Fibroblast of lung (primary cell): ENCODE measurements at regions not wholly inside any gene's neighbourhood (a gene's known extent, or its start where the extent isn't known, plus 50 kb on each side); places are given as distances from the start of the nearest gene placed in this dataset.

Source experiments
- DNase-seq, 2 donors: peaks; one replicate each; pipeline versions ENCODE4 v3.0.0 to v3.0.0-alpha.2; 2010; ENCODE audit warnings: low read depth in 2 of 2
- H2AFZ ChIP-seq: 2 replicates; pipeline ENCODE4 v1.5.1; 2012; ENCODE audit warnings: low read length, control low read depth, inconsistent platforms
- H3K27ac ChIP-seq: 2 replicates; pipeline ENCODE4 v1.5.1; 2011; ENCODE audit warnings: low read length, control low read depth; ENCODE audit not compliant: insufficient read depth
- H3K27me3 ChIP-seq: 2 replicates; pipeline ENCODE4 v1.5.1; 2011; ENCODE audit warnings: mild to moderate bottlenecking, low read length; ENCODE audit not compliant: control insufficient read depth, insufficient read depth
- H3K36me3 ChIP-seq: 2 replicates; pipeline ENCODE4 v1.5.1; 2011; ENCODE audit warnings: low read length; ENCODE audit not compliant: control insufficient read depth, insufficient read depth
- H3K4me1 ChIP-seq: 2 replicates; pipeline ENCODE4 v1.5.1; 2011; ENCODE audit warnings: low read length; ENCODE audit not compliant: control insufficient read depth, insufficient read depth; ENCODE audit errors: extremely low read depth
- H3K4me2 ChIP-seq: 2 replicates; pipeline ENCODE4 v1.5.1; 2011; ENCODE audit warnings: low read length, control low read depth; ENCODE audit not compliant: insufficient read depth; ENCODE audit errors: extremely low read depth
- H3K4me3 ChIP-seq, 4 experiments: fragments of 200-600 bp in 1 of 4; sonication (generic) in 1 of 4; replicated peaks in 1 of 4; 2 replicates each; pipeline ENCODE4 v1.5.1; 2011 to 2016; ENCODE audit warnings: low read length in 4 of 4, low read depth in 3 of 4, mild to moderate bottlenecking in 3 of 4, control low read depth in 2 of 4, inconsistent platforms in 1 of 4, mixed read lengths in 1 of 4; ENCODE audit not compliant: insufficient read depth in 1 of 4; ENCODE audit errors: control extremely low read depth in 1 of 4
- H3K79me2 ChIP-seq: 2 replicates; pipeline ENCODE4 v1.5.1; 2012; ENCODE audit warnings: mild to moderate bottlenecking, low read length, inconsistent platforms; ENCODE audit not compliant: control insufficient read depth, insufficient read depth
- H3K9ac ChIP-seq: 2 replicates; pipeline ENCODE4 v1.5.1; 2011; ENCODE audit warnings: mild to moderate bottlenecking, low read length, control low read depth; ENCODE audit not compliant: insufficient read depth
- H3K9me3 ChIP-seq: 2 replicates; pipeline ENCODE4 v1.5.1; 2012; ENCODE audit warnings: low read depth, low read length; ENCODE audit not compliant: control insufficient read depth, insufficient read depth
- H4K20me1 ChIP-seq: 2 replicates; pipeline ENCODE4 v1.5.1; 2011; ENCODE audit warnings: low read length; ENCODE audit not compliant: control insufficient read depth, insufficient read depth; ENCODE audit errors: extremely low read depth
- EZH2 ChIP-seq: IDR thresholded peaks from 2 replicates; pipeline ENCODE4 v1.5.1; 2012; ENCODE audit warnings: low read length, control low read depth, mild to moderate bottlenecking; ENCODE audit errors: missing control alignments
- TF ChIP-seq, protein P1 (sequence below), 2 donors: IDR thresholded peaks in 1 of 2; conservative IDR thresholded peaks in 1 of 2; 1 replicate in 1 of 2; 2 replicates in 1 of 2; pipeline ENCODE4 v1.5.1; 2011 to 2012; ENCODE audit warnings: low read length in 2 of 2, control low read depth in 1 of 2, inconsistent platforms in 1 of 2, low read depth in 1 of 2, mild to moderate bottlenecking in 1 of 2

- no peaks in the 10 kb centered on the region for H3K9me3 ChIP-seq
- no peaks in the 10 kb centered on the region for H3K4me1 ChIP-seq
- H3K9ac ChIP-seq, result no peak overlapping the region
- H4K20me1 ChIP-seq, result no peaks in the 10 kb centered on the region
- no peak overlapping the region for H3K4me3 ChIP-seq
- TF ChIP-seq, protein P1, sequence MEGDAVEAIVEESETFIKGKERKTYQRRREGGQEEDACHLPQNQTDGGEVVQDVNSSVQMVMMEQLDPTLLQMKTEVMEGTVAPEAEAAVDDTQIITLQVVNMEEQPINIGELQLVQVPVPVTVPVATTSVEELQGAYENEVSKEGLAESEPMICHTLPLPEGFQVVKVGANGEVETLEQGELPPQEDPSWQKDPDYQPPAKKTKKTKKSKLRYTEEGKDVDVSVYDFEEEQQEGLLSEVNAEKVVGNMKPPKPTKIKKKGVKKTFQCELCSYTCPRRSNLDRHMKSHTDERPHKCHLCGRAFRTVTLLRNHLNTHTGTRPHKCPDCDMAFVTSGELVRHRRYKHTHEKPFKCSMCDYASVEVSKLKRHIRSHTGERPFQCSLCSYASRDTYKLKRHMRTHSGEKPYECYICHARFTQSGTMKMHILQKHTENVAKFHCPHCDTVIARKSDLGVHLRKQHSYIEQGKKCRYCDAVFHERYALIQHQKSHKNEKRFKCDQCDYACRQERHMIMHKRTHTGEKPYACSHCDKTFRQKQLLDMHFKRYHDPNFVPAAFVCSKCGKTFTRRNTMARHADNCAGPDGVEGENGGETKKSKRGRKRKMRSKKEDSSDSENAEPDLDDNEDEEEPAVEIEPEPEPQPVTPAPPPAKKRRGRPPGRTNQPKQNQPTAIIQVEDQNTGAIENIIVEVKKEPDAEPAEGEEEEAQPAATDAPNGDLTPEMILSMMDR (conservative IDR thresholded peaks at IDR 0.05 in 1 of 2, IDR thresholded peaks at IDR 0.05 in 1 of 2; ENCODE audit: low read depth in 1 of 2, low read length in 2 of 2), result no peak
- TF ChIP-seq EZH2, result no peak
- H2AFZ ChIP-seq, result no peak overlapping the region
- H3K36me3 ChIP-seq, result no peaks in the 10 kb centered on the region
- no peaks in the 10 kb centered on the region for H3K27me3 ChIP-seq
- no peak overlapping the region for H3K4me2 ChIP-seq
- no peaks in the 10 kb centered on the region for H3K79me2 ChIP-seq
- H3K27ac ChIP-seq, result no peak overlapping the region
- no peak for DNase-seq
Measured at GRCh38 chr12:127538316-127538715, 728.7 kb upstream of the TMEM132C start.

- H3K27me3 ChIP-seq, result no peaks in the 10 kb centered on the region
- no peaks in the 10 kb centered on the region for H3K9me3 ChIP-seq
- no peak for DNase-seq
- H3K36me3 ChIP-seq, result no peaks in the 10 kb centered on the region
- no peaks in the 10 kb centered on the region for H3K79me2 ChIP-seq
- TF ChIP-seq, protein P1 (conservative IDR thresholded peaks at IDR 0.05 in 1 of 2, IDR thresholded peaks at IDR 0.05 in 1 of 2; ENCODE audit: low read depth in 1 of 2, low read length in 2 of 2), result no peak
- TF ChIP-seq EZH2, result no peak
- H3K4me3 ChIP-seq, result no peak overlapping the region
- H3K4me1 ChIP-seq, result no peaks in the 10 kb centered on the region
- H2AFZ ChIP-seq, result no peak overlapping the region
- no peak overlapping the region for H3K4me2 ChIP-seq
- no peak overlapping the region for H3K9ac ChIP-seq
- no peaks in the 10 kb centered on the region for H4K20me1 ChIP-seq
- H3K27ac ChIP-seq, result no peak overlapping the region
Measured at GRCh38 chr12:127539226-127539858, 727.6 kb upstream of the TMEM132C start.

DNA sequence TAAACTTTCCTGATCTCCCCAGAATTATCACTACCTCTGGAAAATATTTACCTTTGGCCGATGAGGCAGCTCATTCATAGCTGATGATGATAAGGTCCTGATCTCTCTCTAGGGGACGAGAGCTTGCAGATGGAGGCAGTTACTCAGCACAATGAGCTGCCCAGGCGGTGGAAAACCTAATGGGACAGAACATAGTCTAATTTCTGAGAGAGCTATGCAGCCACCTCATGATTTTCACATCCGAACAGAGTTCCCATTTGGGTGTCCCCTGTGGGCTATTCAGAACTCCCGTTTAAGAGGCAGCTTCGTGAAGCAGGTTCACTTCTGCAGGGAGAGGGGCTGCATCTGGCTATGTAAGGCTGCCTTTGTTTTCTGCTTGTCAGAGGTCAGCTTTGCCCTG lies 724.6 kb upstream of the TMEM132C start:
- no peaks in the 10 kb centered on the region for H3K4me1 ChIP-seq
- no peak overlapping the region for H3K4me2 ChIP-seq
- H3K27ac ChIP-seq, result no peak overlapping the region
- no peaks in the 10 kb centered on the region for H3K27me3 ChIP-seq
- H3K79me2 ChIP-seq, result no peaks in the 10 kb centered on the region
- no peaks in the 10 kb centered on the region for H4K20me1 ChIP-seq
- H3K9me3 ChIP-seq, result no peaks in the 10 kb centered on the region
- H3K36me3 ChIP-seq, result no peaks in the 10 kb centered on the region
- no peak overlapping the region for H3K9ac ChIP-seq
- no peak for DNase-seq
- TF ChIP-seq, protein P1 (conservative IDR thresholded peaks at IDR 0.05 in 1 of 2, IDR thresholded peaks at IDR 0.05 in 1 of 2; ENCODE audit: low read depth in 1 of 2, low read length in 2 of 2), result no peak
- no peak for TF ChIP-seq EZH2
- H2AFZ ChIP-seq, result no peak overlapping the region
- H3K4me3 ChIP-seq, result no peak overlapping the region
